CD4-positive, alpha-beta T cell treated with Interleukin-21 for 1 hour (primary cell): ENCODE measurements at regions not wholly inside any gene's neighbourhood (a gene's known extent, or its start where the extent isn't known, plus 50 kb on each side); places are given as distances from the start of the nearest gene placed in this dataset.

Experiments
- DNase-seq: peaks from one replicate; pipeline ENCODE4 v3.0.0-alpha.2; 2020

GRCh38 chr5:33224285-33224961 lies 216.3 kb upstream of the TARS1 start:
- DNase-seq: no peak

GRCh38 chr5:33227247-33227646 lies 213.5 kb upstream of the TARS1 start:
- no peak for DNase-seq

- no peak for DNase-seq
Observed at GRCh38 chr5:33227746-33228145, 213.0 kb upstream of the TARS1 start.

GRCh38 chr5:33228149-33228548 lies 212.6 kb upstream of the TARS1 start:
- no peak for DNase-seq

GRCh38 chr5:33229216-33229615 lies 211.5 kb upstream of the TARS1 start:
- no peak for DNase-seq

- DNase-seq: no peak
Observed at GRCh38 chr5:33230467-33231078, 210.2 kb upstream of the TARS1 start.

- DNase-seq: no peak
Observed at GRCh38 chr5:33231214-33231710, 209.5 kb upstream of the TARS1 start.

GRCh38 chr5:33231935-33232334 lies 208.8 kb upstream of the TARS1 start:
- DNase-seq: no peak

GRCh38 chr5:33232731-33233505 lies 207.8 kb upstream of the TARS1 start:
- no peak for DNase-seq

GRCh38 chr5:33235304-33235703 lies 205.5 kb upstream of the TARS1 start:
- no peak for DNase-seq

- peak; percentile 2 for DNase-seq
Observed at GRCh38 chr5:33235824-33236223, 204.9 kb upstream of the TARS1 start.

GRCh38 chr5:33237471-33237870 lies 203.3 kb upstream of the TARS1 start:
- DNase-seq: no peak

- DNase-seq: no peak
Observed at GRCh38 chr5:33238826-33239695, 201.7 kb upstream of the TARS1 start.

- DNase-seq: no peak
Observed at GRCh38 chr5:33240558-33240957, 200.2 kb upstream of the TARS1 start.

- peak; percentile 1 for DNase-seq
Observed at GRCh38 chr5:33241802-33242201, 199.0 kb upstream of the TARS1 start.

GRCh38 chr5:33242277-33242676 lies 198.5 kb upstream of the TARS1 start:
- no peak for DNase-seq

- no peak for DNase-seq
Observed at GRCh38 chr5:33244441-33245150, 196.2 kb upstream of the TARS1 start.

- no peak for DNase-seq
Observed at GRCh38 chr5:33254579-33254978, 186.2 kb upstream of the TARS1 start.

GRCh38 chr5:33257807-33258429 lies 182.8 kb upstream of the TARS1 start:
- DNase-seq: no peak

GRCh38 chr5:33258553-33258952 lies 182.2 kb upstream of the TARS1 start:
- DNase-seq: no peak

GRCh38 chr5:33260098-33260497 lies 180.7 kb upstream of the TARS1 start:
- no peak for DNase-seq

GRCh38 chr5:33261305-33261704 lies 179.5 kb upstream of the TARS1 start:
- no peak for DNase-seq
